GM12872 (cell line): ENCODE measurements at regions not wholly inside any gene's neighbourhood (a gene's known extent, or its start where the extent isn't known, plus 50 kb on each side); places are given as distances from the start of the nearest gene placed in this dataset.

Source experiments
- TF ChIP-seq, protein P1 (sequence below): IDR thresholded peaks from 3 replicates; pipeline ENCODE4 v1.5.1; 2011; ENCODE audit warnings: low read depth, mild to moderate bottlenecking, low read length, moderate library complexity; ENCODE audit not compliant: insufficient read depth

DNA sequence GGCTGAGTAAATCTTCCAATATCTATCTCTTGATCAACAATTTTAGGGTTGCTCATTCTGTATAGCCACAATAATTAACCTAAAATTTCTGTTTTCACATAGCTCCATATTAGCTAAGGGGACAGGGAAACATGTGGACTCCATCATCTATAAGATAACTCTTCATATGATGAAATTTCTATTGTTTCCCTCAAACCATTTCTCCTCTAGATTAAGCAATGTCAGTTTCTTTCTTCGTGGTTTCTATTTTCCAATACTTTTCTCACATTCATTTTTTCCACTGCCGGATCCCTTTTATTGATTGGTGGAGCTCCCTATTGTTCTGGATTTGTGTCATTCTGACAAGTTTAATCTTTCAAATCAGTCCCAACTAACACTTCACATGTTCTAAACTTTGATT, 1221.3 kb upstream of the ZEB2 start:
- TF ChIP-seq, protein P1, sequence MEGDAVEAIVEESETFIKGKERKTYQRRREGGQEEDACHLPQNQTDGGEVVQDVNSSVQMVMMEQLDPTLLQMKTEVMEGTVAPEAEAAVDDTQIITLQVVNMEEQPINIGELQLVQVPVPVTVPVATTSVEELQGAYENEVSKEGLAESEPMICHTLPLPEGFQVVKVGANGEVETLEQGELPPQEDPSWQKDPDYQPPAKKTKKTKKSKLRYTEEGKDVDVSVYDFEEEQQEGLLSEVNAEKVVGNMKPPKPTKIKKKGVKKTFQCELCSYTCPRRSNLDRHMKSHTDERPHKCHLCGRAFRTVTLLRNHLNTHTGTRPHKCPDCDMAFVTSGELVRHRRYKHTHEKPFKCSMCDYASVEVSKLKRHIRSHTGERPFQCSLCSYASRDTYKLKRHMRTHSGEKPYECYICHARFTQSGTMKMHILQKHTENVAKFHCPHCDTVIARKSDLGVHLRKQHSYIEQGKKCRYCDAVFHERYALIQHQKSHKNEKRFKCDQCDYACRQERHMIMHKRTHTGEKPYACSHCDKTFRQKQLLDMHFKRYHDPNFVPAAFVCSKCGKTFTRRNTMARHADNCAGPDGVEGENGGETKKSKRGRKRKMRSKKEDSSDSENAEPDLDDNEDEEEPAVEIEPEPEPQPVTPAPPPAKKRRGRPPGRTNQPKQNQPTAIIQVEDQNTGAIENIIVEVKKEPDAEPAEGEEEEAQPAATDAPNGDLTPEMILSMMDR, result no peak

DNA sequence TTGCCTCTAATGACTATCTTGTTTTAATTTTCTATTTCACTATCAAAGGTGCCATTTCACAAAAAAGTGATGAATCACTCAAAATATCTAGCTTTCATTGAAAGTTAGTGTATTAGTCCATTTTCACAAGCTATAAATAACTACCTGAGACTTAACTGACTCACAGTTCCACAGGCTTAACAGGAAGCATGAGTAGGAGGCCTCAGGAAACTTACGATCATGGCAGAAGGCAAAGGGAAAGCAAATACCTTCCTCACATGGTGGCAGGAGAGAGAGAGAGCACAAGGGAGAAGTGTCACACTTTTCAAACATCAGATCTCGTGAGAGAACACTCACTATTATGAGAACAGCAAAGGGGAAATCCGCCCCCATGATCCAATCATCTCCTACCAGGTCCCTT, 1220.4 kb upstream of the ZEB2 start:
- TF ChIP-seq, protein P1, result no peak

DNA sequence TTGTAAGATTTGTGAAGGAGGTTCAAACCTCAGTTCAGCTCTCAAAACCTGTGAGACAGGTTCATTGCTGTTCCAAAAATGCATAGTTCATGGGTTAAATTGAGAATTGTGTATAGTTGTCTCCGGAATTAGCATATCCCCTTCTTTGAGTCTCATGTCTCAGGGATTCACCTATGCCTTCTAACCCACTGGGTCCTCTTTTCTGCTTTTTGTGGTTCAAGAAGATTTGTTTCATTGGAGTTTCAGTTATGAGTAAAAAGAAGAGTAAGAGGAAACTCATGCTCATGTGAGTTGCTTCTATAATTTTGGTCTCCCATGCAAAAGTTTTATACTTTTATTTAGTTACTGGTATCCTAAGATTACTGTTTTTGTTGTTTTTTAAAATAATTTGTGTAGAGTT, 1219.8 kb upstream of the ZEB2 start:
- TF ChIP-seq, protein P1, result no peak

DNA sequence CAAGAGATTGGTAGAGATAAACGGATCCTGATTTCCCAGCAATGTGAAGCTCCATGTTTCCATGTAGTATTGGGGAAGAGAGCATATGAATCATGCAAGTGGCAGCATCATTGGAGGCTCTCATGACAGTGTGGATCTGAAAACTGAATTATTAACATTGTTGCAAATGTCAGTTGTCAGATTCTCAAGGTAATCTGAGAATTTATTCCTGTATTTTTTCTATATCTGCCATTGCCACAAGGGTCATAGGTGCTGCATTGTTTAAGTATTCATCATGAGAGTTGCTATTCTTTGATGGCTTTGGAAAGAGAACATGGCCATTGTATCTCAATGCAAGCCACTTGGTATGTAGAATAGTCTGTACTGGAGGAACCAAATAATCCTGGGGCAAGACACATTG, 1217.0 kb upstream of the ZEB2 start:
- TF ChIP-seq, protein P1, result no peak

DNA sequence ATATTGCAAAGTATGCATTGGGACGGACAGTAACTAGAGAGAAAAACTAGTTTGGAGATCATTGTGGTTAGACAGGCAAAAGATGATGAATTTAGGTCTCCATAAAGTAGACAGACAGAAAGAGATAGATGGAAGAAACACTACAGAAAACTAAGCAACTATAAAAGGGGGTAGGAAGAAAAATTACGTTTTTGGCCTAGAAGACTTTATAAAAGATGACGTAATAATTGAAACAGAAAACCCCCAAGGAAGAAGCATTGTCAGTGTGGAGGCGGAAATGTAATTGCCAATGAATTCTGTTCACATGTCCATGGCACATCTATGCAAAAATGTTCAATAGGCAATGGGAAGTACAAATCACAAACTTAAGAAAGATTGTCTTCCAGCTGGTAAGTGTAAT, 1211.5 kb upstream of the ZEB2 start:
- TF ChIP-seq, protein P1, result no peak

DNA sequence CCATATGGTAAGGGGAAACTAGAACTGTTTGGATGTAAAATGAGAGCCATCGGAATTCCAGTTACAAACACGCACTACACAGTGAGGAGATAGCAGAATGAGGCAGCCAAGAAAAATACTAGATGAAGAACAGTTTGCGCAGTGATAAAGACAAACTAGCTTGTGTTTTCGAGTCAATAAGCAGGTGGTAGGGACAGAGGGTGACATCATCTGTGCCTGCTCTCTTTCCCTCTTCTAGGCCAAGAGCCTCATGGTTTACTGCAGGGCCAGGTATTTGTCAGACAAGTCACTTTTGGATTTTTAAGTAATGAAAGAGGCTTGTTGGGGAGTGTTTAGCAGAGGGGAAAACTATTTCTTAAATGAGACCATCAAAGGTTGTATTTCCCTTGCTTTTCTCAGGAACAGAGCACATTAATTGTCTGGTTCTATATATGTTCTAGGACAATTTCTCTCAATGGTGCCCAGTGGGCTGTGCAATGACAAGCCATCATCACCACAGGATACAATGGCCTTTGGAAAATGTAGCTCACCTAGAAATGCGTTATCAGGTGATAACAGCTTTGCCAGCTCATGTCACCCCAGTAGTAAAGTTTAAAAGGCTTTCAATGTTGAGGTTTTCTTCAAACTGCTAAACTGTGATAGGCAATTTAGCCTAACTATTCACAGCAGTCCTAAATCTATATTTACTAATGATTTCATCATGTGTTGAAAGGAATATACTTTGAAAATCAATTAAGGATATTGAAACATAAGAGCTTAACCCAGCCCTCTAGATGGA, 1210.3 kb upstream of the ZEB2 start:
- TF ChIP-seq, protein P1, result no peak

DNA sequence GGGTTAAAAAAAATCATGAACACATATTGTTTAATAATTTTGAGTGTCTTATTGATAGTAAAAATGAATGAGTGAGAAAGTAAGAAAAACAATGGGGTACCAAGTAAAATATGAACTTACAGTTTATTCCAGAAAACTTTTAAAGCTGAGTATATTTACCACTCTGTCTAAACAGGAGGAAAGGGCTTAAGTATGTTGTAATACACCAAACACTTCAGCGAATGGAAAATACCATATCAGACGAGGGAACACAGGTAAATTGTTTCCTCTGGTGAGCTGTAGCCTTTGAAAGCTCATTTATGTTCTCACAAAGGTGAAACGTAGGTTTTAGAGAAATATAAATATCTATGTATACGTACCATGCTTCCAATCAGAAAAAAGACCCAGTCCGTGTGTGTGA, 1209.6 kb upstream of the ZEB2 start:
- TF ChIP-seq, protein P1, result no peak
